K562 (cell line): ENCODE measurements at regions not wholly inside any gene's neighbourhood (a gene's known extent, or its start where the extent isn't known, plus 50 kb on each side); places are given as distances from the start of the nearest gene placed in this dataset.
A peak's percentile ranks its signal among the peaks of the same experiment; 100 is the strongest.

Source experiments
- ATAC-seq: fragments of 200-7000 bp; cut with Tn5 transposase; 3 replicates; pipeline ENCODE4 v1.9.1; 2020; ENCODE audit warnings: moderate library complexity
- BruUV-seq: library from RNA; stranded (reverse); fragments of 400-500 nt; replicated peaks from 2 replicates; lab custom pipeline; 2021; lab: Mats Ljungman, UMichigan
- CTCF ChIA-PET: fragments of 300-600 bp; formaldehyde crosslinking; extraction: SDS; loops from one replicate; lab custom pipeline; 2021; ENCODE audit warnings: low intra/inter-chr PET ratio; lab: Yijun Ruan, JAX
- POLR2A ChIA-PET: fragments of 300-600, 350-650 bp; sonication (Branson Sonifier 250); formaldehyde crosslinking; extraction: SDS; loops from one replicate; lab custom pipeline; 2021; ENCODE audit warnings: antibody characterized with exemption, inconsistent platforms; lab: Yijun Ruan, JAX
- DNase-seq, 4 experiments: peaks; one replicate each; pipeline versions ENCODE4 v3.0.0 to v3.0.0-alpha.2; 2011 to 2018; ENCODE audit warnings: low spot score in 3 of 4, mixed read lengths in 3 of 4; ENCODE audit errors: extremely low read depth in 1 of 4
- FAIRE-seq: peaks from 2 replicates; lab custom pipeline; 2011; peaks lifted over from hg19 to GRCh38; lab: Jason Lieb, UNC
- H2AFZ ChIP-seq: 2 replicates; pipeline ENCODE4 v1.6.0; 2011; ENCODE audit warnings: low read depth, low read length, control low read depth, inconsistent platforms
- H3K27ac ChIP-seq: fragments of 200-600 bp; 3 replicates; pipeline ENCODE4 v1.8.0; 2011; ENCODE audit warnings: low read depth, mild to moderate bottlenecking, control low read depth, inconsistent platforms, low read length, moderate library complexity, mixed read lengths; ENCODE audit errors: extremely low read depth
- H3K27me3 ChIP-seq, 2 experiments: fragments of 300-600 bp in 1 of 2; 2 replicates in 1 of 2; 3 replicates in 1 of 2; pipeline versions ENCODE4 v1.6.0 to v1.8.0; 2011; ENCODE audit warnings: inconsistent platforms in 2 of 2, low read length in 2 of 2, mild to moderate bottlenecking in 1 of 2, mixed read lengths in 1 of 2, moderate library complexity in 1 of 2; ENCODE audit not compliant: control insufficient read depth in 2 of 2, insufficient read depth in 2 of 2
- H3K36me3 ChIP-seq: fragments of 300-600 bp; 3 replicates; pipeline ENCODE4 v1.8.0; 2011; ENCODE audit warnings: mild to moderate bottlenecking, low read length, inconsistent platforms; ENCODE audit not compliant: control insufficient read depth, insufficient read depth
- H3K4me1 ChIP-seq, 2 experiments: fragments of 200-600 bp in 1 of 2; replicated peaks in 1 of 2; 2 replicates in 1 of 2; 3 replicates in 1 of 2; pipeline versions ENCODE4 v1.5.1 to v1.8.0; 2011; ENCODE audit warnings: inconsistent platforms in 2 of 2, low read length in 2 of 2, mild to moderate bottlenecking in 1 of 2, mixed read lengths in 1 of 2, moderate library complexity in 1 of 2; ENCODE audit not compliant: control insufficient read depth in 2 of 2, insufficient read depth in 2 of 2
- H3K4me2 ChIP-seq: 2 replicates; pipeline ENCODE4 v1.6.1; 2011; ENCODE audit warnings: low read length, control low read depth, inconsistent platforms, mixed read lengths; ENCODE audit not compliant: insufficient read depth
- H3K4me3 ChIP-seq: fragments of 200-600 bp; sonication (generic), shearing (Covaris generic); 2 replicates; pipeline ENCODE4 v1.5.1; 2016; ENCODE audit warnings: control low read depth, inconsistent platforms
- H3K79me2 ChIP-seq: fragments of 200-600 bp; 3 replicates; pipeline ENCODE4 v1.8.0; 2011; ENCODE audit warnings: low read length, inconsistent platforms; ENCODE audit not compliant: control insufficient read depth, insufficient read depth
- H3K9ac ChIP-seq, 2 experiments: 2 replicates each; pipeline versions ENCODE4 v1.6.0 to v1.6.1; 2011; ENCODE audit warnings: low read depth in 2 of 2, low read length in 2 of 2, control low read depth in 1 of 2, inconsistent platforms in 1 of 2, mild to moderate bottlenecking in 1 of 2, mixed read lengths in 1 of 2; ENCODE audit not compliant: insufficient read depth in 1 of 2
- H3K9me1 ChIP-seq: one replicate; pipeline ENCODE4 v1.6.0; 2011; ENCODE audit warnings: inconsistent platforms, mild to moderate bottlenecking, low read length, moderate library complexity; ENCODE audit not compliant: control insufficient read depth, insufficient read depth
- H3K9me3 ChIP-seq: replicated peaks from 2 replicates; pipeline ENCODE4 v1.5.1; 2011; ENCODE audit warnings: low read depth, low read length, inconsistent platforms; ENCODE audit not compliant: control insufficient read depth, insufficient read depth
- H4K20me1 ChIP-seq: replicated peaks from 2 replicates; pipeline ENCODE4 v1.6.1; 2011; ENCODE audit warnings: low read length, inconsistent platforms, mixed read lengths; ENCODE audit not compliant: control insufficient read depth, insufficient read depth
- HNRNPUL1 ChIP-seq: fragments of 200-400 bp; formaldehyde crosslinking; IDR thresholded peaks from 2 replicates; pipeline ENCODE4 v1.6.1; 2017; ENCODE audit warnings: low read length
- MEIS2 ChIP-seq: fragments of 450-650 bp; IDR thresholded peaks from 2 replicates; pipeline ENCODE4 v1.6.1; 2014; ENCODE audit warnings: mild to moderate bottlenecking; ENCODE audit not compliant: partially characterized antibody
- NR2C2 ChIP-seq, 2 experiments: fragments of 200-800 bp in 1 of 2; sonication (Bioruptor generic) in 1 of 2; sonication (generic) in 1 of 2; formaldehyde crosslinking in 1 of 2; IDR thresholded peaks; 2 replicates each; pipeline versions ENCODE4 v1.6.1 to v1.8.0; 2016 to 2022; ENCODE audit warnings: mild to moderate bottlenecking in 1 of 2, missing compliant biosample characterization in 1 of 2, missing genetic modification characterization in 1 of 2, missing genetic modification reagents in 1 of 2
- PBX2 ChIP-seq, 2 experiments: IDR thresholded peaks in 1 of 2; conservative IDR thresholded peaks in 1 of 2; 2 replicates each; pipeline ENCODE4 v1.6.1; 2016; ENCODE audit warnings: low read depth in 2 of 2, mild to moderate bottlenecking in 1 of 2, missing compliant biosample characterization in 1 of 2, missing genetic modification characterization in 1 of 2, moderate library complexity in 1 of 2
- PKNOX1 ChIP-seq: fragments of 450-650 bp; IDR thresholded peaks from 2 replicates; pipeline ENCODE4 v1.6.1; 2016
- POLR2B ChIP-seq: fragments of 450-650 bp; IDR thresholded peaks from 2 replicates; pipeline ENCODE4 v1.6.1; 2018; ENCODE audit warnings: low read depth; ENCODE audit not compliant: partially characterized antibody
- PRPF4 ChIP-seq: fragments of 200-400 bp; formaldehyde crosslinking; IDR thresholded peaks from one replicate; pipeline ENCODE4 v1.6.1; 2017; ENCODE audit warnings: low read length, low read depth, mild to moderate bottlenecking; ENCODE audit not compliant: insufficient read depth, poor library complexity, severe bottlenecking
- SPI1 ChIP-seq: IDR thresholded peaks from 2 replicates; pipeline ENCODE4 v1.6.1; 2011; ENCODE audit warnings: low read depth, low read length, control low read depth, borderline replicate concordance
- ZBTB11 ChIP-seq, 3 experiments: fragments of 200-800 bp in 1 of 3; fragments of 250-450 bp in 1 of 3; fragments of 450-650 bp in 1 of 3; sonication (Bioruptor Pico) in 1 of 3; sonication (Bioruptor generic) in 1 of 3; formaldehyde crosslinking in 1 of 3; IDR thresholded peaks; 2 replicates each; pipeline versions ENCODE4 v1.6.1 to v1.8.0; 2016 to 2022; ENCODE audit warnings: mild to moderate bottlenecking in 2 of 3, missing genetic modification characterization in 2 of 3, missing compliant biosample characterization in 1 of 3, moderate library complexity in 1 of 3
- ZKSCAN1 ChIP-seq: fragments of 150-350 bp; IDR thresholded peaks from 2 replicates; pipeline ENCODE4 v1.6.1; 2016; ENCODE audit warnings: low read depth, low read length
- ZNF316 ChIP-seq: fragments of 450-650 bp; IDR thresholded peaks from 2 replicates; pipeline ENCODE4 v1.6.1; 2016
- WGBS: fragments of 100-300 bp; shearing (Covaris generic); methylation state at CpG from one replicate; pipeline ENCODE4 v1.1.6; 2016; ENCODE audit warnings: low coverage, mixed read lengths; ENCODE audit not compliant: insufficient coverage; ENCODE audit errors: missing lambda C conversion rate; 5-methylcytosine and 5-hydroxymethylcytosine counted together
- in situ Hi-C: fragments of 300-500 bp; cut with MboI; formaldehyde crosslinking; loops from 4 replicates; pipeline ENCODE4 v1.15.0; 2018; ENCODE audit warnings: inconsistent platforms, mixed read lengths
- intact Hi-C: fragments of 100-400 bp; cut with micrococcal nuclease; formaldehyde crosslinking; loops from 2 replicates; pipeline ENCODE4 v1.14.2; 2022

- no peaks in the 10 kb centered on the region for H3K9me1 ChIP-seq
- CTCF ChIA-PET, result no interaction called here
- DNase-seq, result no peak
- peaks cover 0 to 3% of the 10 kb centered on the region in 2 experiments; a peak in 2 of 5 replicates for H3K4me1 ChIP-seq
- H3K27ac ChIP-seq, result no peak overlapping the region
- POLR2A ChIA-PET, result no interaction called here
- intact Hi-C loops, result no loop called here
- no peak overlapping the region for H3K9ac ChIP-seq
- H4K20me1 ChIP-seq, result no peaks in the 10 kb centered on the region
- H3K4me2 ChIP-seq, result no peak overlapping the region
- ATAC-seq, result no peak; the same call in 2 of the 3 replicates
- H2AFZ ChIP-seq, result 0 out of 2 replicates have a peak overlapping the region, but pooled peaks have one; percentile 15
- whole genome bisulfite sequencing, result 66% methylated on average over 10 of the region's 10 CpGs
- TF ChIP-seq HNRNPUL1, result no peak
- TF ChIP-seq SPI1, result peak; percentile 22; the same call in 1 of the 2 replicates
- peak in 1 of 3 experiments; percentile 95; a peak in 2 of 6 replicates for TF ChIP-seq ZBTB11 (CRISPR knock-in tag; IDR thresholded peaks at IDR 0.05)
- TF ChIP-seq PKNOX1, result peak; percentile 29; the same call in 1 of the 2 replicates
- TF ChIP-seq NR2C2 (CRISPR knock-in tag; IDR thresholded peaks at IDR 0.05), result no peak
- 0 out of 2 replicates have a peak, but pooled peaks have one; percentile 7 for TF ChIP-seq NR2C2 (tag; IDR thresholded peaks at IDR 0.05)
- no peak for TF ChIP-seq PBX2 (CRISPR knock-in tag; IDR thresholded peaks at IDR 0.05; ENCODE audit: low read depth)
- TF ChIP-seq PBX2 (tag; conservative IDR thresholded peaks at IDR 0.05; ENCODE audit: low read depth), result peak; percentile 70
- 0 out of 2 replicates have a peak, but pooled peaks have one; percentile 21 for TF ChIP-seq ZKSCAN1
- TF ChIP-seq POLR2B, result no peak
- TF ChIP-seq MEIS2, result peak; percentile 58
- no peak for TF ChIP-seq ZNF316
- TF ChIP-seq PRPF4, result no peak
- no peaks in the 10 kb centered on the region for H3K27me3 ChIP-seq
- in situ Hi-C loops, result no loop called here
- no TSS peak for BruUV-seq
- no peaks in the 10 kb centered on the region for H3K79me2 ChIP-seq
- FAIRE-seq, result peak; percentile 65
- no peak overlapping the region for H3K4me3 ChIP-seq
- H3K36me3 ChIP-seq, result no peaks in the 10 kb centered on the region
- no peaks in the 10 kb centered on the region for H3K9me3 ChIP-seq
These were observed 98.9 kb upstream of the ZNF217 start for GRCh38 chr20:53692465-53693067.
